ENCODE measurements at regions not wholly inside any gene's neighbourhood (a gene's known extent, or its start where the extent isn't known, plus 50 kb on each side); places are given as distances from the start of the nearest gene placed in this dataset.

DNA sequence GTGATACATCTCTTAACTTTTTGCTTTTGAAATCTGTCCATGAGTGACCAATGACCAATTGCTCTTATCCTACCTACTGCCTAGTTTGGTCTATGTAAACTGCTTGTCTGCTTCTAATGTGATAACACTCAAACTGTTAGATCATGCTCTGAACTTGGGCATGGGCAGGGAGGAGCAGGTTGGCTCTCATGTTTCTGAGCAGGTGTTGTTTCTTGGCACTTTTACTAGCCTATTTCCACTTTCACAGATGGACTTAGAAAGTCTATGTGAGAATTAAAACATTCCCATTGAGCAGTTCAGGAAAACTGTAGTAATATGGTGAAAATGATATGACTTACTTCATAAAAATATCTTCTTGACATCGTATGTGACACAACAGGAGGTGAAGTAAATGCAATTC, 538.4 kb downstream of the HACE1 start:
- DNase-seq (ENCODE audit: low read depth) = no peak

DNA sequence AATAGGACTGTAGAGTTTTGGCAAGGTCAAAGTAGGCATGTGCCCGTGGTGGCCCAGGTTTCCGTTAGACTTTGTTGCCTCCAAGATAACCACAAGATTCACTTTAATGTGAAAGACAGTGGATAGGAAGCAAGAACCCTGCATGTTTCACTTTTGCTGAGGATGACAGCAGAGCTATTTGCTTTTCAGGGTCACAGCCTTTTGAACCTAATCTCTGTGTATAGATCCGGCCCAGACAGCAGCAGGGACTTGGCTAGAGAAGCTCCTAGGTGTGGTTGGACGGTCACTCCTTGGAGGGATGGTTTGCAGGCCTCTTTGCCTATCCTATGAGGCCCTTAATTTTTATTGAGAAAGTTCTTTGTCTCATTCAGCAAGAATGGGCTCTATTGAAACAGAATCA, 538.8 kb downstream of the HACE1 start:
- DNase-seq (ENCODE audit: low read depth) = no peak

DNA sequence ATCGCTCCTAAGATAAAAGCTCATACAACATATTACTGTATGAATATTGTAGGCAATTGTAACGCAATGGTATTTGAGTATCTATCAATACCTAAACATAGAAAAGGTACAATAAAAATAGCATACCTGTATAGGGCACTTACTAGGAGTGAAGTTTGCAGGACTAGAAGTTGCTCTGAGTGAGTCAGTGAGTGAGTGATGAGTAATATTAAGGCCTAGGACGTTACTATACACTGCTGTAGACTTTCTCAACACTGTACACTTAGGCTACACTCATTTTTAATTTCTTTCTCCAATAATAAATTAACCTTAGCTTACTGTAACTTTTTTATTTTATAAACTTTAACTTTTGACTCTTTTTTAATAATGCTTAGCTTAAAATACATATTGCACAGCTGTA, 546.9 kb downstream of the HACE1 start:
- no peak for DNase-seq (ENCODE audit: low read depth)

DNA sequence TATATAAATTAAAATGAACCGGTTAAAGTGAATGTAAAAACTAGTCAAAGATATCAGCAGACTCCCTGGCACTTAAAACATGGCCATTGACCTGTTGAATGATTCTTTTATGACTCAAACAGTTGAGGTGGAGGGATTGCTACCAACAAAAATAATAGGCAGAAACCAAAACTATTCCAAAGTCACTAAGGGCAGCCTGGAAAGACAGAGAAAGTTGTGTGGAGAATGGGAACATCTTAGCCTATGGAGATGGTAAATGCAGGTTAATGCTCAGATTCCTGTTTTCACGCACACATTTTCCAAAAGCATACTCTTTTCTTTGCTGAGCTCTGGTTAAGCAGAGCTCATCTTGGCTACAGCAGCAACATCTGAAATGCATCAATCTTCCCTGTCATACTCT, 553.5 kb downstream of the HACE1 start:
- no peak for DNase-seq (ENCODE audit: low read depth)

DNA sequence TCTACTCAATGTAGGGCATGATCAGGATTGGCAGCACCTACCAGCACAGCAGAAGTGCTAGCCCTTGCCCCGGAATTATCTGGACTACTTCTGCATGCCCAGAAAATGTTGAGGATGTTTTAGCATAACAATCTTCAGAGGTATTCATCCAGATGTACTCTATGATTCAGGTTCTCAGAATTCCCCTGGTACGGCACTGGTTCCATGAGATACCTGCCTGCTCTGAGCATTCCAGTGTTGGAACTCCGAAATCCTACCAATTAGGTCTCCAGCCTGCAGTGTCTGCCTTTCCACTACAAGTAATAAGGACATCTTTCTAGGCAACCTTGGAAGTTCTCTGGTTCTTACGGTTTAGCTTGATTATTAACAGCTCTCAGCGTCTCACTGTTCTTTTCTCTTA, 554.5 kb downstream of the HACE1 start:
- DNase-seq (ENCODE audit: low read depth) = no peak

DNA sequence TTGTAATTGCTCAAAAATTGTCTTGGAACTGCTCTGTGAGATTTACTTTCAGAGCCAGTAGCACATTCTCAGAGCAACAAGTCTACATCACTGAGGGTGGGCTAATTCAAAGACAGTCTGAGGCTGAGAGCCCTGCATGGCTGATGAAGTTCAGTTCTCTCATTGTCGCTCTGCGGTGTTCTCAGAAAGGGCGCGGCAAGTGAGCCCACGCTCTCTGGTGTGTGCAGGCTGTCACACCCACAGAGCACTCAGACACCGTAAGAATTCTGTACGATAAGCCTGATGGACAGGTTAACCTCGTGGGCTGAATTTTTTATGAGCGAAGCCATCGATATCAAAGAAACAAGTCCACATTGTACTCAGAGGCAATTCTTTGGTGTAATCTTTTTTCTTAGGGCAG, 557.8 kb downstream of the HACE1 start:
- DNase-seq (ENCODE audit: low read depth) = no peak

DNA sequence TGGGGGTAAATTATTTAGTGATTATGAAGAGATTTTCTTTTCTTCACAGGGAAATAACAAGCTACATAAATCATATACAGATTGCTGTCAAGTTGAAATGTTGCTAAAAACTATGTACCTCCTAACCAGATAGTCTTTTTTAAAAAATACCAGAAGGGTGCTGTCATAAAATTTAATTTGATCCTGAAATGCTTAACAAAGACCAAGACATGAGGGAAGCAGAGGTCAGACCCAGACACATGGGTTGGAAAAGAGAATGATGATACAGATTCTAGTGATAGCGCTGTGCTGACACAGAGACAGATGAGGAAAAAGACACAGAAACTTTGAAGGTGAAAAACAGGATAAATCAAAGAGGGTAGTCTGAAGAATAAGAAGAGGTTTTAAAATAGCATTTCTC, 573.1 kb downstream of the HACE1 start:
- DNase-seq (ENCODE audit: low read depth) = no peak

DNA sequence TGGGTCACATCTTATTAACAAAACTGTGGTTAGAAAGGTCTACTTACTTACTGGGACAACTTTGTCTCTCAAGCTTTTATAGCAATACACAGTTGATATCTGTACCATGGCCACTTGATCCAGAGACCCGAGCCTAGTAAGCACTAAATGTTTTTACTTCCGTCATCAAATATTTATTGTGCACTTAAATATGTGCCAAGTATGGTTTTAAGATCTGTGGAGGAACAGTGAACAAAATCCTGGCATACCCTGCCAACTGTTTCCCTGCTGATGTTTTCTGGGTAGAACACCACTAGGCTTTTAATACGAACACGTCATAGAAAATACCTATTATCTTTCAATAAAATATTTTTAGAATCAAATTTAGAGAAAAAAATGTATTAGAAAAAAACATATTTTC, 574.8 kb downstream of the HACE1 start:
- DNase-seq (ENCODE audit: low read depth) = no peak

DNA sequence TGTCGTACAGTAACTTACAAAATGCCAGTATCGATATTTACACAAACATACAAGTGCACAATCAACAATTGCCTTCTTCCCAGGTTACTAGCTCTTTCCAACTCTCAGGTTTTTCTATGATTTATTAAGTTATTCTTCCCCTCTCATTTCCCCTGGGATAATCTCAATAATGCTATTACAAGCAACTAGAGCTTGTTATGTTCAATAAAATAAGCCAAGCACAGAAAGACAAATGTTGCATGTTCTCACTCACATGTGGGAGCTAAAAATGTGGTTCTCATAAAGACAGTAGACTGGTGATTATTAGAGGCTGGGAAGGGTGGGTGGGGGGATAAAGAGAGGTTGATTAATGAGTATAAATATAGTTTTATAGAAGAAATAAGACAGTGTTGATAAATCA, 577.1 kb downstream of the HACE1 start:
- no peak for DNase-seq (ENCODE audit: low read depth)

DNA sequence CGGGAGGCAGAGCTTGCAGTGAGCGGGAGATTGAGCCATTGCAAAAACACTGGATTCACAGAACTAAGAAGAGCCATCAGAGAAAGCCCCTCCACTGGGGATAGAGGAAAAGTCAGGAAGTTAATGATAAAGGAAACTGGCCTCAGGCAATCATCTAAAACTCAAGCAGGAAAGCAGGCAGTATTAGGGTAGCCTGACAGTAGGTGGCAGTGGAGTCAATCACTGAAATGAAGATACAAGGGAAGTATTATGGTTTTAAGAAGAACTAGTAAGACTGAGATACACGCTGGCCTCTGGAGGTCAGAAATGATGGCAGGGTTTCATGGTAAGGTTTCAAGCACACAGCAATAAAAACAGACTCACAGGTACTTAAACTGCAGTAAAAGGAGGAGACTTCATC, 578.3 kb downstream of the HACE1 start:
- no peak for DNase-seq (ENCODE audit: low read depth)

DNA sequence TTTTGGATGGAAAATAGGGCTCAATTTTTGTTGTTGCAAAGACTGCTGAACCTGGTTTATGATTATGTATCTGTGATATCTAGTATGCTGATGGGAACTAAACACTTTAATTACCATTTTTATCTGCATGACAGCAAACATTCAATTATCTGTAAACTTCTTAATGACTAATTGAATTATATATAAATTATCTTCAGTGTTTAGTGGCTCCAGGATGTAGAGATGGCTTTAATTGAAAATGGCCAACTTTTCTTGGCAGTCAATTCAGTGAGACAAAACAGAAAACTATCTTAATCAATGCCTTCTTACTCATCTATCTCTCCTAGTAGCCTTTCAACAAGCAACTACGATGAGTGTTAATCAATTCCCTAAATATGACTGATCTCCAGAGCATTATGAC, 591.3 kb downstream of the HACE1 start:
- DNase-seq (ENCODE audit: low read depth) = no peak

DNA sequence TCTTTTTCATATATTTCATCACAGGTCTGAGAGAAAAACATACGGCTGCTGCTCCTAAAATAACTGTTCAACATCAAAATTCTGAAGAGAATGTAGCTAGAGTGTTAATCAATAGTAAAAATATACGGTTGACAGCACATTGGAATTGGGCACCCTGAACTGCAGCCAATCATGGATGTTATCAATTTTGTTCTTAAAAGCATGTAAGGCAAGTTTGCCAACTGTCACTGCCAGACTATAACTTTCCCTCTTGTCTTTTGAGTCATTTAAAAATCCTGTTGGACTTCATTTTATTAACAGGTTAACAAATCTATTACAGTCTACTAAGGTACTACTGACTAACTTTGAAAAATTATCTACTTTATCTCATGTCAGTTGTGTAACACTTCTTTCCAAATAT, 592.8 kb downstream of the HACE1 start:
- DNase-seq (ENCODE audit: low read depth) = no peak

DNA sequence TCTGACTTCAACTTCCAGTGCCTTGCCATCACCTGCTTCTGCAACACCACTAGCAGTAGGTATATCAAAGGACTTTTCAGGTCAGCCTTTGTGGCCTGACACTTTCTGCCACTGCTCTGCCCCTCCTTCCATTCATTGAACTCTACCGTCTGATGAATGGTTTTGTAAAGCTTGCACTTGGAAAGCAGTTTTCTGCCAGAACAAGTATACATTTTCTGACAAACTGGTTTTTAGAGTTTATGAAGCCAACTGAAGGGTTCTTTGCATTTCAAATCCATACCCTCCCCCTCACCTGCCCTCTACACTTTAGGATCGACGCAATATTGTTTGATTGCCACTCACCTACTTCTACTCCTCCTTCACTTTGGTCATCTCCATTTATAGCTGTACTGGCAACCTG, 603.1 kb downstream of the HACE1 start:
- DNase-seq (ENCODE audit: low read depth) = no peak

DNA sequence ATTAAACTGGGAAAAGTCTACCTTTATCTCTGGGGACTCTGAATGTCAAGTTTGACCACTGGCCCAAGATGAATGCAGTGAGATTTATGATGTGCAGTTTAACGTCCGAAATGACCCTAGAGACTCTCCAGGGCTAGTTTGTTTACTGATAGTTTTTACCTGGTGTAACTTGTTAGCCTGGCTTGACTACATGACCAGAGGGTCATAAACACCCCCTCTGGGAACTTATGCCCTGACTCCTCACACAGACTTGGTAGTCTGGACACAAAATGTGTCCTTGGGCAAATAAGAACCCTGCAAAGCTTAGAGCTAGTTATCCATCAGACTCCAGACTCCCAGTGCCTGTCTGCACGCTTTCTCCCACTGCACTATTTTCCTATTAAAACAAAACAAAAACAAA, 606.5 kb downstream of the HACE1 start:
- no peak for DNase-seq (ENCODE audit: low read depth)

DNA sequence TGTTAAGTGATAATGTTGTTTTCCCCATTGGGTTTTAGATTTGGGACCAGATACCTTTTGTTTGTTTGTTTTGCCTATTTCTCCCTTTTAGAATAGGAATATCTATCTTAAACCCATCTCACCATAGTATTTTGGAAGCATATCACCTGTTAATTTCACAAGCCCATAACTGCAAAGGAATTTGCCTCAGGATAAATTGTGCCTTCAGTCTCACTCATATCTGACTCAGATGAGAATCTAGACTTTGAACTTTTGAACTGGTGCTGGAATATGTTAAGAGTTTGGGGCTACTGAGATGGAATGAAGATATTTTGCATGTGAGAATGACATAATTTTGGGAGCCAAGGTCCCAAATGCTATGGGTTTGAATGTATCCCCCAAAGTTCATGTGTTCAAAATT, 607.4 kb downstream of the HACE1 start:
- DNase-seq (ENCODE audit: low read depth) = no peak

DNA sequence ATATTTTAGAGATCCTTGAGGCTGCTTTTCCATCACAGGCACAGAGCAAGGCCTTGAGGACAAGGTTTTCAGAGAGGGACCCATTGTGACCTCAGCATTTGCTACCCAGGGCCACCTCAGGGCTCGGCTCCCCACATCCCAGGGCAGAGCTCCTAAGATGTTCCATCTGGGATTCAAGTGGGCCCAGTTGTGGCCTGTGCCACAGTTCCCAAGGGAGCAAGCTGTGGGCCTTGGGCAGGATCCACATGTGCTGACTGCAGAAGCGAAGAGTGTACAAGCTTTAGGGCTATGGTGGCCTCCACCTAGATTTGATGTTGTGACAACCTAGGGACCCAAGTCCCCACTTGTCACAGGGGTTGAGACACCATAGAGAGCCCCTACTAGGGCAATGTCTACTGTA, 608.1 kb downstream of the HACE1 start:
- no peak for DNase-seq (ENCODE audit: low read depth)

DNA sequence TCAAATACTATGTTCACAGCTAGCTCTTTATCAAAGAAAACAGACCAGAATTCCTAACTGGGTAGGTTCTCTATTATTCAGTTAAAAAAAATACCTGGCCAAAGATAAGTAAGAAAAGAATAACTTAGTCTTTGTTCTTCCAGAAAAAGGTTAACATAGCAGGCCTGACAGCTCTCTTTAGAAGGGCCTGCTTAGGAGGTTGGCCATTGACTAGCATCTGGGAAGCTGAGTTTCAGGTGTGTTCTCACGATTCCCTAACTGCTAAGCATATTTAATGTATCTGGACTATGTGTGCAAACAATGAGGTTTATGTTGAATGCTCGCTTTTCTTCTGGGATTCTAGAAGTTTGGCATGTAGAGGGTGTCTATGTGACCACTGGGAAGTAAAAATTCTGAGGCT, 618.9 kb downstream of the HACE1 start:
- DNase-seq (ENCODE audit: low read depth) = no peak

DNA sequence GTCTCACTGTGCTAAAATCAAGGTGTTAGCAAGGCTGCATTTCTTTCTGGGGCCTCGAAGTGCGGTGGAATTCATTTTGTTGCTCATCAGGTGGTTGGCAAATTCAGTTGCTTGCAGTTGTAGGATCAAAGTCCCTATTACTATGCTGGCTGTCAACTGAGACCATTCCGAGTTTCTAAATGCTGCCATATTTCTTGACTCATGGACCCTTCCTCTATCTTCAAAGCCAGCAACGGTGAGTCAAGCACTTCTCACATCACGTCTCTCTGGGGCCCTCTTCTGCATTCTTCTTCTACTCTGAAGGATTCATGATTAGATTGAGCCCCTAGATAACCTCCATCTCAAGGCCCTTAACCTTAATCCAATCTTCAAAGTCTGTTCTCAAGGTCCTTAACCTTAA, 619.7 kb downstream of the HACE1 start:
- no peak for DNase-seq (ENCODE audit: low read depth)

DNA sequence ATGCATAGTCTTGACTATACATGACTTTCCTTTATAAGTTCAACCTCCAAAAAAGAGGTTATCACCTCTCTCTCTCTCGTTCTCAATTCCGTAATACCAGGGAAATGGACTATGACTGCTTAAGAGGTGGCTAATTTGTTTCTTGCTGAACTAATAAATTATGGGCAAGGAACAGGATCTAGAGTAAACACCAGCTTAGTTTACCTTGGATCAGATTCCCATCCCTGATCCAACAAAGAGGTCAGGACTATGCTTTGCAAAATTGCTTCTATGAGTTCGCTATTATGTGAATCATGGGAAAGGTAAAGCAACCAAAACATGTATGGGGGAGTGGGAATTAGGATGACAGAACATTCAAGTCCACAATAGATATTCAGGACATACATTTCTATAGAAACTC, 630.7 kb downstream of the HACE1 start:
- DNase-seq (ENCODE audit: low read depth) = no peak

DNA sequence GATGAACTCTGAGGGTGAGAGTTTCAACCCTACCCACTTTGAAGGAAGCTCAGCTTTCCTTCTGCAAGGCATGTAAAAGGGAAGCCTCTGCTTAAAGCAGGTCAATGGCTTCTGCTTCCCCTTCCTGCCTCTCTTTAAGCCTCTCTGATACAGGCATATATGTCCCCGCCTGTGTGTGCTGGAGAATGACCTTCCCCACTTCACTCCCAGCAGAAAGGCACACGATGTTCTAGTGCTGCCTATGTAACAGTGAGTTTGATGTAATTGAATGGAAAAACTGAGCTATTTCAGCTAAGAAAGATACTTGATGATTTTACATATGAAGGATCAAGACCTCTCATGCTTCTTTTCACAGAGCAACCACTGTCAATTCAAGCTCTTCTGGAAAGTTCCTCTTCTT, 632.2 kb downstream of the HACE1 start:
- no peak for DNase-seq (ENCODE audit: low read depth)

DNA sequence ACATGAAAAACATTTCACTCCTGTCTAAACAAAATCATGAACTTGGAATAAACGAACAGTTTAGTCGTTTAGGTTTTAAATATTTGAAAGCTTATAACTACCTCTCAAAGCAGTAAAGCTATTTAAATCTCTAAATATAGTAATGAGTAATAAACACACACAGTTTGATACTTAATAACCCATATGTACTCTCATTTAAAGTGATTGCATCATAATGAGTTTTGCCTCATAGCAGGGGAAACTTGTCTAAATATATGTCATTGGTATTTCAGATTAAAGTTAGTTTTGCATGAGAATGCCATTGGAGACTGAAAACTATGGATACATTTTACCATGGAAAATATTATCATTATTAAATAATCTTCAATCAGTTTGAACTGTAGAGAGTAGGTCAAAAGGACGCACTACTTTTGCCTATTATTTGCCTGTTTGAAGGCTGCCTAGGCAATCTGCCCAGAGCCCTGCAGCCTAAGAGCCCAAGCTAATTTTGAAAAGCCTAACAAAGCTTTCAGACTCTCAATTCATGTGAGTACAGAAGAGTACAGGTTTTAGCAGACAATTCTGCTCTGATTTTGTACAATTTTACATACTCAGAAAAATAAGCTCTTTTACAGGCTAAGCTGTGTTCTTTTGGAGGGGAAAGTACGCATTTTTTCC, 632.8 kb downstream of the HACE1 start:
- DNase-seq (ENCODE audit: low read depth) = no peak

DNA sequence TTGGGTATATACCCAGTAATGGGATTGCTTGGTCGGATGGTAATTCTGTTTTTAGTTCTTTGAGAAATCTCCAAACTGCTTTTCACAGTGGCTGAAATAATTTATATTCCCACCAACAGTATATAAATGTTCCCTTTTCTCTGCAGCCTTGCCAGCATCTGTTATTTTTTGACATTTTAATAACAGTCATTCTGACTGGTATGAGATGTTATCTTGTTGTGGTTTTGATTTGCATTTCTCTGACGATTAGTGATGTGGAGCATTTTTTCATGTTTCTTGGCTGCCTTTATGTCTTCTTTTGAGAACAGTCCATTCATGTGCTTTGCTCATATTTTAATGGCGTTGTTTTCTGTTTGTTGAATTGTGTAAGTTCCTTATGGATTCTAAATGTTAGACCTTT, 641.6 kb downstream of the HACE1 start:
- DNase-seq (ENCODE audit: low read depth) = no peak

DNA sequence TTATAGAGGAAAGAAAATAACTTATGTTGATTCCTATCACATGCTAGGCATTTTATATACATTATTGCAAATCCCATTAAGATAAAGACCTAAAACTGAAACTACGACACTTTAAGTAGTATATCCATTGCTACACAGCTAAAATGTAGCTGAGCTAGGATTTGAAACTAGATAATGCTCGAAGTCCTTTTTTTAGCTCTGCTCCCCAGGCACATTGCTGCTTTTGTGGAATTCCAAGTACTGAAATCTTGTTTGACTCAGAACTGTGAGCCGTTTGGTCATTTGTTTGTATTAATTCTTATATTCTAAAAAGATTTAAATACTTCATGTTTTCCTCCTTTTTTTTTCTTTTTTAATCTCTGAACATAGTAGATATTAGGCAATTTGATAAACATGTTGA, 644.8 kb downstream of the HACE1 start:
- no peak for DNase-seq (ENCODE audit: low read depth)

DNA sequence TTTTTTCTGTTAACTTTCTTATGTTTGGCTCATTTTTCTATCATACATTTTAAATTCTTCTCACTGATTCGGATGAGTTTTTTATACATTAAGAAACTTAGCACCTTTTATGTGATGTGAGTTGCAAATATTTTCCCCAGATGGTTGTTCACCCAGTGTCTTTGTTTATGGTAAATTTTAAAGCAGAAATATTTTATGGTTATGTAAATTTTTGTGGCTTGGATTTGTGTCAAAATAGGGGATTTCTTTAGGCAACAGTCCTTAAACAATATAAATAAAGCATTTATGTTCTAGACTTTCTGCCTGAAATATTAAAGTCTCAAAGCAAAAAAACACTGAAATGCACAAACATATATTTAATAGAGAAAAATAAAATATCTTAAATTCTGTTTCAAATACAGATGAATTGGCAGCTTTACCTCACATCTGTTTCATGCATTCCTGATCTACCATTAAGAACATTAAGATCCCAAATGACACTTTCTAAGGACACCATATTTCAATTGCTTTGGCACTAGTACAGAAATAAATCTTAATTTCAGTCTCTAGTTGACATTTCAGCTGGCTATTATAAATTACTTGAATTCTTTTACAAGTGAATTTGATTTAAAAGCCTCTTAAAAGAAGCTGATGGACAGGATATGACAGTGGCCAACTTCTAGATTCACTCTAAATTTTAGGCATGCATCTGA, 646.6 kb downstream of the HACE1 start:
- no peak for DNase-seq (ENCODE audit: low read depth)
